Lower lobe of right lung (tissue), 2 donors: ENCODE measurements at regions not wholly inside any gene's neighbourhood (a gene's known extent, or its start where the extent isn't known, plus 50 kb on each side); places are given as distances from the start of the nearest gene placed in this dataset.
A peak's percentile ranks its signal among the peaks of the same experiment; 100 is the strongest.
"Not testable (repeated sequence)": the region's sequence is repeated elsewhere in the genome, so short reads cannot be mapped to it uniquely, and the experiment has no call there.

Source experiments
- ATAC-seq, 2 donors: fragments of 200-7000 bp; cut with Tn5 transposase; one replicate each; pipeline ENCODE4 v1.9.1; 2020 to 2022; ENCODE audit warnings: mild to moderate bottlenecking in 2 of 2, moderate library complexity in 2 of 2
- DNase-seq: peaks from one replicate; pipeline ENCODE4 v3.0.0-alpha.2; 2020
- H3K27ac ChIP-seq: fragments of 200-600 bp; one replicate; pipeline ENCODE4 v1.8.0; 2022
- H3K27me3 ChIP-seq: fragments of 200-600 bp; one replicate; pipeline ENCODE4 v1.8.0; 2022; ENCODE audit warnings: low read depth
- H3K36me3 ChIP-seq: fragments of 200-600 bp; one replicate; pipeline ENCODE4 v1.8.0; 2022; ENCODE audit warnings: mild to moderate bottlenecking
- H3K4me1 ChIP-seq: fragments of 200-600 bp; one replicate; pipeline ENCODE4 v1.8.0; 2022
- H3K4me3 ChIP-seq: fragments of 200-600 bp; one replicate; pipeline ENCODE4 v1.8.0; 2022; ENCODE audit warnings: mild to moderate bottlenecking
- H3K9me3 ChIP-seq: fragments of 200-600 bp; one replicate; pipeline ENCODE4 v1.8.0; 2022
- CTCF ChIP-seq: fragments of 200-600 bp; IDR thresholded peaks from one replicate; pipeline ENCODE4 v1.8.0; 2022; ENCODE audit warnings: antibody characterized with exemption, mild to moderate bottlenecking
- intact Hi-C: fragments of 100-400 bp; cut with DNase I; formaldehyde crosslinking; loops from one replicate; pipeline ENCODE4 v1.11.0; 2022
- donor health status: DM: no; HTN: yes; CAD: no; lungs with severe emphysema.

DNA sequence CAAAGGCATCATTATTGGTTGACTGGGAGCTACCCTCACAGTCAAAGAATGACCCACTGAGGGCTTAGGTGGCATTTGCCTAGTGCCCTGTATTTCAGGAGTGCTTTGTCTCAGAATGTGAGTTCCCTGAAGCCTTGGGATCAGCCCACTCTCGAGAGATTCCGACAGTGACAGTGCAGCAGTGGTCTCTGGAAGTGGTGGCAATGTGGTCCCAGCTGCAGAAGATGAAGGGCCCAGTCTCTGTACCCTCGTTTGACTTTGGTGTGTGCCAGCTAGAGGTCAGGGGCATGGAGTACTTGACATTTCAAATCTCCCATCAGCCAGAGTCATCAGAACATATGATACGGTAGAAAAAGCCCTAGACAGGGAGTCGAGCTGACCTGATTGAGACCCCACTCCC is 153.7 kb downstream of the EFNB1 start:
- H3K27me3 ChIP-seq, result no peaks in the 10 kb centered on the region
- intact Hi-C loops, result no loop called here
- ATAC-seq (no peak), DNase-seq (no peak)
- TF ChIP-seq CTCF, result no peak
- no peaks in the 10 kb centered on the region for H3K36me3 ChIP-seq
- no peak overlapping the region for H3K27ac ChIP-seq
- H3K4me1 ChIP-seq, result no peaks in the 10 kb centered on the region
- no peak overlapping the region for H3K4me3 ChIP-seq
- H3K9me3 ChIP-seq, result no peaks in the 10 kb centered on the region

DNA sequence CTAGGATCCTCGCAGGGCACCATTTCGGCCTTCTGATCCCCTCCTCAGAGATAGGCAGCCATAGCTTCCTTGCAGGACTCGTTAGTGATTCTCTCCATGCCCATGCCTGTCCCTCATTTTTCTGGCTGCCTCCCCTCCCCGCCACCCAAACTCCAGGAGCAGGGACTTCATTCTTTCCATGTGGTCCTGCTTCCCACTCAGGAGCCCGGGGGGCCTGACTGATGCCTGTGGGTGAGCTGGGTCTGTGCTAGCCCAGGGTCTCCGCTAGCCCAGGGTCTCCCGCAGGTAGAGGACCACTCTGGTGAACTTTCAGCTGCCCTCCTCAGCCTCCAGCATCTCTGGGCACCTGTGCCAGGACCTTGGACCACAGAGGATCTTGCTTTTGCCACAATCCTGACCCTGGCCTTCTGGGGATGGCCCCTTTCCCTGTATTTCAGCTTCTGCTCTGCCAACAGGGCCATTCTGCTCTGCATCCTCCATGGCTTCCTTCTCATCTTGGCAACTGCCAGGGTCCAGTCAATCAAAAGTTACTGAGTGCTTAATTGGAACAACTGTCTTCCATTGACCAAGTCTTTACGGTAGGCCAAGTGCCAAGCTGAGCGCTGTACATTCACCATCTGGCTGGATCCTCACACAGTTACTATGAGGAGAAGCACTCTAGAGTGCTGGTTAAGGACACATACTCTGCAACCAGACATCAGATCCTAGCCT is 152.2 kb downstream of the EFNB1 start:
- H3K27me3 ChIP-seq, result no peaks in the 10 kb centered on the region
- intact Hi-C loops, result no loop called here
- DNase-seq (no peak), ATAC-seq (no peak)
- no peak overlapping the region for H3K27ac ChIP-seq
- H3K4me1 ChIP-seq, result no peaks in the 10 kb centered on the region
- H3K9me3 ChIP-seq, result no peaks in the 10 kb centered on the region
- no peaks in the 10 kb centered on the region for H3K36me3 ChIP-seq
- no peak for TF ChIP-seq CTCF
- H3K4me3 ChIP-seq, result no peak overlapping the region

DNA sequence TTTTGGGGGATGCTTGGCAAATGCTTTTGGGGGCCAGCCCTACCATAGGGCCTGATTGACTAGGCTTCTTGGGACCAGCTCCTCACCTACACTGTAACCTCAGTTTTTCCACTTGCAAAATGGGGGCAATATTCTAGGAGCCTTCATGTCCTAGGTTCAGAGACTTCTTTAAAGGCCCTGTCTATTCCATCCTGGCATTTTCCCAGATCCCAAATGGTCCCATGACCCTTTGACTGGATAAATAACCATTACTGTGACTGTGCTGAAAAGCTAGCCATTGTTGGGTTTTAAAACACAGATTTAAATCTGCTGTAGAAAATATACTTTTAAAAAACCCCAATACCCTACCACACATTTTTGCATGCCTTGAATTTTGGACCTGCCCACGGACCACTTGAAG is 149.8 kb downstream of the EFNB1 start:
- TF ChIP-seq CTCF, result no peak
- H3K36me3 ChIP-seq, result no peaks in the 10 kb centered on the region
- intact Hi-C loops, result no loop called here
- ATAC-seq, result no peak
- H3K4me1 ChIP-seq, result no peaks in the 10 kb centered on the region
- no peaks in the 10 kb centered on the region for H3K27me3 ChIP-seq
- DNase-seq, result no peak
- no peaks in the 10 kb centered on the region for H3K9me3 ChIP-seq
- H3K4me3 ChIP-seq, result no peak overlapping the region
- H3K27ac ChIP-seq, result no peak overlapping the region

DNA sequence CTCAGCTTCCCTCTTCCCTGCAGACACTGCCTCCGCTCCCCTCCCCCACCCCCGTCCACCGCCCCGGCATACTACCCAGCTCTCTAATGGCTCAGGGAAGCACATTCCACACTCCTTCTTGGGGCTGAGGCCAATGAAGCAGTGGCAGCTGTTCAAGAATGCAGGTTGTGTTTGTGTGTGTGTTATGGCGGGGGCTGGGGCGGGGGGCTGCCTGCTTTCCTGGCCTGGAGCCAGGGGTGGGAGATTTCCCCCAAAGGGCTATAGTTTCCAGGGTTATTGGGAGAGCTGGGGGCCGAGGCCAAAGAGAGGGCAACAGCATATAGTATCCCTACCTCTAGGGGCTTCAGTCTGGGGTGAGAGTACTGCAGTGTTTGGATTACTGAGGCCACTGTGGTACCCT is 149.4 kb downstream of the EFNB1 start:
- H3K4me3 ChIP-seq, result no peak overlapping the region
- no peak for TF ChIP-seq CTCF
- ATAC-seq, result peak; percentile 68 to 71
- H3K27ac ChIP-seq, result no peak overlapping the region
- no peak for DNase-seq
- H3K4me1 ChIP-seq, result no peaks in the 10 kb centered on the region
- intact Hi-C loops, result no loop called here
- H3K27me3 ChIP-seq, result no peaks in the 10 kb centered on the region
- no peaks in the 10 kb centered on the region for H3K9me3 ChIP-seq
- no peaks in the 10 kb centered on the region for H3K36me3 ChIP-seq

GRCh38 chrX:68953331-68953730 is 124.5 kb downstream of the EFNB1 start:
- intact Hi-C loops, result no loop called here
- Histone ChIP-seq H3K27me3 (no peaks in the 10 kb centered on the region), H3K36me3 (no peaks in the 10 kb centered on the region), H3K9me3 (no peaks in the 10 kb centered on the region), H3K27ac (no peak overlapping the region), H3K4me1 (no peaks in the 10 kb centered on the region), H3K4me3 (no peak overlapping the region)
- ATAC-seq (no peak), DNase-seq (no peak)
- TF ChIP-seq CTCF, result no peak

- H3K27ac ChIP-seq, DNase-seq, H3K4me1 ChIP-seq, H3K9me3 ChIP-seq, H3K36me3 ChIP-seq, ATAC-seq, H3K4me3 ChIP-seq, intact Hi-C loops, H3K27me3 ChIP-seq: not testable (repeated sequence)
Measured at GRCh38 chrX:68951942-68952619, 123.3 kb downstream of the EFNB1 start.
